A172 (cell line): ENCODE measurements at regions not wholly inside any gene's neighbourhood (a gene's known extent, or its start where the extent isn't known, plus 50 kb on each side); places are given as distances from the start of the nearest gene placed in this dataset.

ENCODE experiments used
- DNase-seq: peaks from one replicate; pipeline ENCODE4 v3.0.0-alpha.2; 2015; ENCODE audit warnings: low spot score

DNA sequence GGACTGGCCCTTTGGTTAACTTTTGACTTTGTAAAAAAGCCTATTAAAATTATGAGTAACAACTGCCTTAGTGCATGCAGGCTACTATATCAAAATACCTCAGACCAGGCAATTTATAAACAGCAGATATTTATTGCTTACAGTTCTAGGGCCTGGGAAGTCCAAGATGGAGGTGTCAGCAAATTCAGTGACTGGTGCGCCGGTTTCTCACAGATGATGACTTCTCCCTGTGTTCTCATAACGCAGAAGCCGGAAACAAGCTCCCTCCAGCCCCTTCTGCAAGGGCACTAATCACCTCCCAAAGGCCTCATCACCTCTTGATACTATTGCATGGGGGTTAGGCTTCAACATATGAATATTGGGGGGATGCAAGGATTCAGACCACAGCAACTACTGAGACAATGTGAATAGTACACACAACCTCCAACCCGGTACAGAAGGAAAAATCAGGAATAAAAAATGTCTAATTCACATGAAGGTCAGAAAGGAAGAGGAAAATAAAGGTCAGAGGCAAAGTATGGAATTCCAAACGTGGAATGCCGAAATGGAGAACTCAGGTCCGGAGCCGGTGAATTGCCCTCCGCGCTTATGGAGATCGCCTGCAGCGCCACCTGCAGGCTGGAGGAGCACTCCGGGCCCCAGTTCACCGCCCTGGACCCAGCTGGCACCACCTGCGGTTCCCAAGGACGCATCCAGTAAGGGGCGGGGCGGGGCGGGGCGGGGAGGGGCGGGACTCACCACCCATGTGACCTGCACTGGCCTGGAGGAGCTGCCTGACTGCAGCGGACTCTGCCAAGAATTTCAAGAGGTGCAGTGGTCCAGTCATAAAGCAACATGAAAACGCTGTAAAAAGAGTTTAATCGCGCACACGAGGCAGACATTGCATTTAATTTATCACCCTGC is 203.4 kb downstream of the KIF26A start:
- DNase-seq, result peak; percentile 4

DNA sequence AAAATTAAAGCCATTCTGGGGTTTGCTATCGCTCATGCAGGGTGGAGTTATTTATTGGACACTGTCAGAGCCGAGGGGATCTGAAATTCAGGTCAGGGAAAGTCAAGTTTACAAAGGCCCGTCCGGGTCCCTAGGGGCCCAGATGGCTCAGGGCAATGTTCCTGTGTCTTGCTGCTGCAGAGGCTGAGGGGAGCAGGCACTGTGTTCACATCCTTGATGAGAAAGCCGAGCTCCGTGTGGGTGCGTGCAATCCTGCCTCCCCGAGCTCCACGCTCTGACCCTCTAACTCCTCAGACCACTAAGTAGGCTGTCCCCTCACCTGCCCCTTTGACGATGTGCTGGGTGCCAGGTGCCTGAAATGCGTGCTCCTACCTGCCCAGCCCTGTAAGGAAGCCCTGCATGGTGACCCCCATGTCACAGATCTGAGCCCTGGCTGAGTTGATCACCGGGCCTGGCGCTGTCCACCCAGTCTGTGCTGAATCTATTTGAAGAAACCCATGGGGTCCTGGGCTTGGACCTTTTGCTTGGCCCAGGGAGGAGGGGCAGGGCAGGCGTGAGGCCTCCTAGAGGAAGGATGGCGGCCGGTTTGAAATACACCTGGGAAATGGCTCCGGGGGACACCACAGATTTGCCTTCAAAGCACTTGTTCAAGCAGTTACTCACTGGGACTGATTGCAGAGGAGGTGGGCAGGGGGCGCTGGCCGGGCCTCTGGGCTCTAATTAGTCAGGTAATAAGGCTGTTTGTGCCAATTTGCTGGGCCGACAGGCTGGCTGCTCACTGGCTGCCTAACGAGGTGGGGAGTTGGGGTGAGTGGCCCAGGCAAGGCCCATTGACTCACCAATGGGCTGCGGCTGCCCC is 204.3 kb downstream of the KIF26A start:
- DNase-seq, result no peak

DNA sequence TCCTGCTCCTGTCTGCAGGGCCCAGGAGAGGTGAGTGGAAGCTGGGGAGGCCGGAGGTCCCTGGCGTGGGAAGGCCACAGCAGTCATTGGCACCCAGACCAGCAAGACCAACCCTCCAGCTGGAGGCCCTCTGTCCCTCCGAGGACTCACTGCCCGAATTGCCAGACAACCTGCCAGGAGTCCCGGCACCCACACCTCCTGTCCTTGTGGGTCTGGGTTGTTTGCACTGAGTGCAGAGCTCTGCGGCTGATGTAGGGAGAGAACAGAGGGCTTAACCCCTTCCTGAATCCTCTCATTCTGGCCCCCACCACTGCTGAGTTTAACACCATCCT is 204.9 kb downstream of the KIF26A start:
- no peak for DNase-seq

GRCh38 chr14:104343690-104344640 is 205.6 kb downstream of the KIF26A start:
- DNase-seq, result no peak

DNA sequence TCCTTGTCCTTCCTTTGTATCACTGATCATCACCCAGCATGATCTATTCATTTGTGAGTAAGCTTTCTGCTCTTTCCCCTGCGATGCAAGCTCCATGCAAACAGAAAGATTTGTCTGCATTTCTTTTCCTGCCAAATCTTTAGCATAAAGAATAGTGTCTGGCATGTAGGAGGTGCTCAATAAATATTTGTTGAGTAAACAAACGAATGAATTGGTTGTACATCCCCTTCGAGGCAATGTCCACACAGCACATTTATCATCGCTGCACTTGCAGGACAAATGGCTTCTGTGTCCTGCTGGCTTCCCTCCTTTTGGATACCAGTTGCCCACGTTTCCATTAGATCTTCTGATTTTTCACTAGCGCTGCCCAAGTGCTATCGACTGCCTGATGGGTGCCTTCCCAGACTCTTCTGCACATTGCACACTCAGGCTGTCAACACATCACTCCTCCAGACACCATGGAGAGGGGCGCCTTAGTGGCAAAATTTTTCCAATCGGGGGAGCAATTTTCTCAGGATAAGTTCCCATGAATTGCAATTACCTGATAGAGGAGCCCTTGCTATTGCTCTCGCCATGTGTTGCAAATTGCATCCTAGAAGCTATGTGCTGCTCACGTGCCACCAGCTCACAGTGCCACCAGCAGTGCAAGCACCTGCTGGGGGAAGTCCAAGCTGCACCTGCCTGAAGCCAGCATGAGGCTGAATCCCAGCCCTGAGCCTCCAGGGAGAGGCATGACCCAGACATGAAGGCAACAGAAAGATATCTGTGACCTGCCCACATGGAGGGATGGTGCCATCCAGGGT is 206.6 kb downstream of the KIF26A start:
- no peak for DNase-seq

GRCh38 chr14:104345621-104346462 is 207.5 kb downstream of the KIF26A start:
- no peak for DNase-seq

- DNase-seq, result no peak
These were observed 208.2 kb downstream of the KIF26A start for GRCh38 chr14:104346608-104347007.

GRCh38 chr14:104348741-104349140 is 210.4 kb downstream of the KIF26A start:
- DNase-seq, result no peak

DNA sequence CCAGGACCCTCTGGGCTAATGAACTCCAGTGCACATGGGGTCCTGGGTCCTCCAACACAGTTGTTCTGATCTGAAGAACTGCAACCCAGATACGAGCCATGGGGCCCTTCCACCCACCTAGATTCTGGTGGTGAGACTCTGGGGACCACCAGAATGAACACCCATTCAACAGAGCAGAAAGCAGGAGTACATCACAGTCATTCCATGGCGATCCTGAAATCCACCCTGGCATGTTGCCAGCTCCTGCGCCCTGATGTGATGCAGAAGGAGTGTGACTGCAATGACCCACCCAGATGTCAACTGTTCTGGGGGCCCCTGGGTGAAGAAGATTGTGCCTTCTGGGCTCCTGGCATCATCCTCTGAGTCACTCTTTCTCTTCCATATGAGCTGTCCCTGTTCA is 211.6 kb downstream of the KIF26A start:
- no peak for DNase-seq

DNA sequence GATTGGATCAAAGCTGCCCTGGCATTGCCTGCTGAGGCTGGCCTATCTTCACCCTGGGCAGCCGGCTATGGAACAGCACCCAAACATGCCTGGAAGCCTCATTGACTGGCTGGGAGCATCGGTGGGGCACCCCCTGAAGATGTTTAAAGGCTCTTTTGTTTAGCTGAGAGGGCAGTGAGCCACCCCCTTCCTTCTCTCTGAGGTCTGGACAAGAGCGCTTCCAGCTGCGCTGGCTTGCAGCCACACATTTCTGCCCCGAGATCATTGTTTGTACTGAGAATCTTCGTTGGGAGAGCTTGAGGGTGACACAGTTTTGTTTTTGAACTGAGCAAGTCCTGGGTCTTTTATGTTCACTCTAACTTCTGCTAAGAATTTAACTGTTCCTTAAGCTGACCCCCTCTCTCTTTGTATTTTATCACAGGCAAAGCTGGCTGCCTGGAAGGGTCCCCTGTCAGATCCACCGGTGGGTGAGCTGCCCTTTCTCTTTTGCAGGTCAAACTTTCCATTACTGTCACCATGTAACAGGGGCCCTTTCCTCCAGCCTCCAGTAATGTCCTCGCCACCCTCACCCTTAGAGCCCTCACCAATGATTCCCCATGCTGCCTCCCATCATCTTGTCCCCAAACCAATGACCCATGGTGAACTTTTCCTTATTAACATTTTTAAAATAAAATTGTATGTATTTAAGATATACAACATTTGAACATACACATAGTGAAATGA is 212.2 kb downstream of the KIF26A start:
- DNase-seq, result no peak

- DNase-seq, result no peak
These were observed 213.6 kb downstream of the KIF26A start for GRCh38 chr14:104351849-104352492.

DNA sequence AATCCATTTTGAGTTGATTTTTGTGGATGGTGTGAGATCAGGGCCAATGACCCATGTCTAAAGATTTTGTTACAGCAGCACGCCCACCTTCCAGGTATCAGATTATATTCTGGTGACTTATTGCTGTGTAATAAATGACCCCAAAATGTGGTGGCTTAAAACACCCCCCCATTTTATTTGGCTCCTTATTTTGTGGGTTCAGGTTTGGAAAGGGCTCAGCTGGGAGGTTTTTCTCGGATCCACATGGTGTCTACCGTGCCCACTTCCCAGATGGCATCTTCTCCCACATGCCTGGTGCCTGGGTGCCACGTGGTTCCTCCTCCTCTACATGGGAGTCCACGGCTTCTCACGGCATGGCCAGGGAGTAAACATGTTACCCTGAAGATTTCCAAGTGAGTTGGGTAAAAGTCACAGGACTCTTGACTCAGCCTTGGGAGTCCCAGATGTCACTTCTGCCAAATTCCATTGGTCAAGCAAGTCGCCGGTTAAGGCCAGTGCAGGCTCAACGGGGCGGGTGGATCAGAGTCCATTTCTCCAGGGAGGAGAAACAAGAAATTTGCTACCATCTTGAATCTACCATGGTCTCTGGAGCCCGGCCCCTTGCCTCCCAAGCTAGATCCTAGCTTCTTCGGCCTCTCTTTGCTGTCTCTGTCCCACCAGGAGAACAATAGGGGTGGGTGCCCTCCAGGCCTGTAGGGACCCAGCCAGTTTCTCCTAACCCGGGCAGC is 214.3 kb downstream of the KIF26A start:
- DNase-seq, result no peak

GRCh38 chr14:104353221-104353920 is 215.0 kb downstream of the KIF26A start:
- DNase-seq, result no peak

DNA sequence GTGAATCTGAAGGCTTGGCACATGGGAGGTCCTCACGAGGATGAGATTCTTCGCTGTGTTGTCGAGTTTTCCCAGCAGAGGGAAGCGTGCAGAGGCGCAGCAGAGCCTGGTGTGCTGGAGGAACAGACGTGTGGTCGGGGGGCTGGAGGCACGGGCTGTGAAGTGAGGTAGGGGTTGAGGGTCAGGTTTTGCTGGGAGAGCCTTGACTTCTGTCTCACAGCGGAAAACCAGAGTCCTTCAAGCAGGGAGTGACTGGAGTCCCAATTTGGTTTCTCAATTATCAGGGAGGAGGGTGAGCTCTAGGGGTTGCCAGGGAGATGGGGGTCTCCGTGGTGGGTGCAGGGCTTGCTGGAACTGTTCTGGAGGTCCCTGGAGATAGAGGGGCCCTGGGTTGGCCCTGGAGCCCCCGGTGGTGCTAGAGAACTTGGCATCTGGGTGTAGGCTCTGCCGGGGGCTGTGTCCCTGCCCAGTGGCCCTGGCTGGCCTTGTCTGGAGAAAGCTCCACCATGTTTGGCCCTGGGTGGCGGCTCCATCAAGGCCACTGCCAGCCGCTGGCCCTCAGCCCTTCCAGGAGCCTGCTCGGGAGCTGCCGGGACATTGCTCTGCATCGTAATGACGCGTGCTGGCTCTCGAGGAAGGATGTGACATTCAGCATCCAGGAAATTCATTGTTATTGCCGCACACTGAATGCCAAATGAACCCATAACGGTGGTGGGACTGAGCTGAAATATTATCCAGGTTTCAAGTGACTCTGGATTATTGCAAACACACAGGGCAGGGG is 215.7 kb downstream of the KIF26A start:
- DNase-seq, result no peak

GRCh38 chr14:104355101-104356019 is 217.0 kb downstream of the KIF26A start:
- DNase-seq, result no peak
